NT2/D1 (cell line): ENCODE measurements at regions not wholly inside any gene's neighbourhood (a gene's known extent, or its start where the extent isn't known, plus 50 kb on each side); places are given as distances from the start of the nearest gene placed in this dataset.

Experiments used
- SUZ12 ChIP-seq: IDR thresholded peaks from 2 replicates; pipeline ENCODE4 v1.6.1; 2011; ENCODE audit not compliant: insufficient read length, insufficient read depth; ENCODE audit errors: extremely low read depth
- YY1 ChIP-seq: IDR thresholded peaks from 2 replicates; pipeline ENCODE4 v1.6.1; 2011; ENCODE audit not compliant: insufficient read length, insufficient read depth
- ZNF274 ChIP-seq: IDR thresholded peaks from 2 replicates; pipeline ENCODE4 v1.6.1; 2011; ENCODE audit warnings: mild to moderate bottlenecking, low read depth, low read length

GRCh38 chr3:147914532-147914931 is 505.4 kb downstream of the ZIC1 start:
- TF ChIP-seq ZNF274 (no peak), YY1 (no peak), SUZ12 (no peak)
